Effector CD8-positive, alpha-beta T cell (primary cell): ENCODE measurements at regions not wholly inside any gene's neighbourhood (a gene's known extent, or its start where the extent isn't known, plus 50 kb on each side); places are given as distances from the start of the nearest gene placed in this dataset.
"Not testable (repeated sequence)": the region's sequence is repeated elsewhere in the genome, so short reads cannot be mapped to it uniquely, and the experiment has no call there.

Source experiments
- DNase-seq: peaks from one replicate; lab custom pipeline; 2025; lab: John Stamatoyannopoulos, UW

- no peak for DNase-seq
These were observed 139.3 kb upstream of the IER5L start for GRCh38 chr9:129317179-129318011.

GRCh38 chr9:129316281-129317030 lies 138.4 kb upstream of the IER5L start:
- no peak for DNase-seq

- no peak for DNase-seq
These were observed 135.4 kb upstream of the IER5L start for GRCh38 chr9:129313331-129313955.

GRCh38 chr9:129312251-129313122 lies 134.4 kb upstream of the IER5L start:
- no peak for DNase-seq

- DNase-seq, result no peak
These were observed 133.6 kb upstream of the IER5L start for GRCh38 chr9:129311643-129312042.

- DNase-seq, result no peak
These were observed 132.7 kb upstream of the IER5L start for GRCh38 chr9:129310666-129311350.

GRCh38 chr9:129309906-129310305 lies 131.8 kb upstream of the IER5L start:
- DNase-seq, result no peak

GRCh38 chr9:129309041-129309430 lies 131.0 kb upstream of the IER5L start:
- DNase-seq, result no peak

GRCh38 chr9:129307227-129307970 lies 129.3 kb upstream of the IER5L start:
- DNase-seq, result no peak

- DNase-seq, result no peak
These were observed 128.4 kb upstream of the IER5L start for GRCh38 chr9:129306318-129306973.

- no peak for DNase-seq
These were observed 127.2 kb upstream of the IER5L start for GRCh38 chr9:129305246-129305645.

GRCh38 chr9:129301941-129302340 lies 123.9 kb upstream of the IER5L start:
- DNase-seq, result no peak

- not testable (repeated sequence) for DNase-seq
These were observed 118.1 kb upstream of the IER5L start for GRCh38 chr9:129296195-129296594.

- DNase-seq, result no peak
These were observed 113.0 kb upstream of the IER5L start for GRCh38 chr9:129291041-129291501.

GRCh38 chr9:129290606-129291005 lies 112.5 kb upstream of the IER5L start:
- DNase-seq, result no peak

GRCh38 chr9:129289883-129290282 lies 111.8 kb upstream of the IER5L start:
- DNase-seq, result no peak

- no peak for DNase-seq
These were observed 111.2 kb upstream of the IER5L start for GRCh38 chr9:129289131-129289731.

- no peak for DNase-seq
These were observed 109.7 kb upstream of the IER5L start for GRCh38 chr9:129287619-129288305.
